GM19099 (cell line): ENCODE measurements at regions not wholly inside any gene's neighbourhood (a gene's known extent, or its start where the extent isn't known, plus 50 kb on each side); places are given as distances from the start of the nearest gene placed in this dataset.

Source experiments
- POLR2A ChIP-seq: IDR thresholded peaks from 3 replicates; pipeline ENCODE4 v1.6.1; 2011; ENCODE audit warnings: low read depth; ENCODE audit not compliant: insufficient read length; ENCODE audit errors: extremely low read depth

DNA sequence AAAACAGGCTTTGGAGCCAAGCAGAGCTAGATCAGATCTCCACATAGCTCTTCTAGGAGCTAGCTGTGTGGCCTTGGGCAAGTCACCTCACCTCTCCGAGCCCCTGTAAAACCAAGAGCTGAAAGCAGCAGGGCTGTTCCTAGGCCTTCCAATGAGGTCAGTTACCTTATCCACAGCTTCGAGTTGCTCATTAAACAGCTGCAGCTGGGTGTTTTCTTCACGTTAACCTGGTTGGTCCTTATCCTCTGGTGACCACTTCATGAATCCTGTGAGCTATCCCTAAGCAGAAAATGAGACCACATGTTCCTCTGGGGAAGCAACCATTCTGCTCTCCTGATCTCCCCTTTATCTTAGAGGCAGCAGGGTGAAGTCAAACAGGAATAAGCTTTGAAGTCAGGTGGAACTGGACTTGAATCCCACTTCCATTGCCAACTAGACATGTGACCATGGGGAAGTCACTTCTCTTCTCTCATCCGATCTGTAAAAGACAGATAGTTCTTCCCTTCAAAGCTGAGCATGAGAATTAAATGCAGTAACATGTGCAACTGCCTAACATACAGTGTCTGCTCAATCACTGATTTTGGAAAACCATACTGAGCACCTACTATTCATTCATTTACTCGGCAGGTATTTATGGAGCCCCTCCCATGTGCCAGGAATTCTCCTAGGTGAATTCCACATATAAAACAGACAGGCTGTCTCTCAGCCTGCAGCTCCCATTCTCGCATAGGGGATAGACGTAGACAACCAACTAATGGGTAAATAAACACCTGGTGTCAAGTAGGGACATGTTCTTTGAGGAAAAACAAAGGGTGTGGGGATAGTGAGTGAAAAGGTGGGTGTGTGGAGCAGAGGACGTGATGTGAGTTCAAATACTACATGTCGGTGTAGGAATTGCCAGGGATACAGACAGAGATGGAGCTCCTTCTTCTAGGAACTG, 111.7 kb upstream of the BOD1 start:
- no peak for TF ChIP-seq POLR2A

DNA sequence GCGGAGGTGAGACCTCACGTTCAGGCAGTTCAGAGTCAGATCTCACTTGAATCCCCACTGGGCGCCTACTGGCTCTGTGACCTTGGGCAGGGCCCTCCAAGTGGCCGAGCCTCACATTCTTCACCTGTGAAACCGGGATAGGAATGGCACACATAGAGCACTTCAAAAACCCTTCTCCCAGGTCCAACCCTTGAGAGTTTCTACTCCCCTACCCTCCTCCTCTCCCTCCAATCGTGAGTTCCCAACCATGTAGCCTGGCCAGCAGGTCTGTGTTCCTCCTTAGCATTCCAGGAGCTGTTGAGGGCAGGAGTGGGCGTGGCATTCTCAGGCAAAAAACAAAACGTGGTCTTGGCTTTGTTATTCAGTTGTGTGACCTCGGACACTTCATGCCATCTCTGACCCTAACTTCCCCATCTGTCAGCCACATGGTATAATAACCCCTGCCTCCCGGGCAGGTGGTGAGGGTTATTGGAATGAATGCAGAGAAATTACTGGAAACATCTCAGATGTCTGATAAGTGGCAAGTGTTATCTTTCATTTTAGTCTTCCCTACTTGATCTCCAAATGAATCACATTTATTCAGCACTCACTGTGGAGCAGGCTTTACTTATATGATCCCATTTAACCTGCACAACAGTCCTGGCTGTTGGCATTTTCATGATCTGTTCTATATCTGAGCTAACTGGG, 112.8 kb upstream of the BOD1 start:
- TF ChIP-seq POLR2A, result no peak

DNA sequence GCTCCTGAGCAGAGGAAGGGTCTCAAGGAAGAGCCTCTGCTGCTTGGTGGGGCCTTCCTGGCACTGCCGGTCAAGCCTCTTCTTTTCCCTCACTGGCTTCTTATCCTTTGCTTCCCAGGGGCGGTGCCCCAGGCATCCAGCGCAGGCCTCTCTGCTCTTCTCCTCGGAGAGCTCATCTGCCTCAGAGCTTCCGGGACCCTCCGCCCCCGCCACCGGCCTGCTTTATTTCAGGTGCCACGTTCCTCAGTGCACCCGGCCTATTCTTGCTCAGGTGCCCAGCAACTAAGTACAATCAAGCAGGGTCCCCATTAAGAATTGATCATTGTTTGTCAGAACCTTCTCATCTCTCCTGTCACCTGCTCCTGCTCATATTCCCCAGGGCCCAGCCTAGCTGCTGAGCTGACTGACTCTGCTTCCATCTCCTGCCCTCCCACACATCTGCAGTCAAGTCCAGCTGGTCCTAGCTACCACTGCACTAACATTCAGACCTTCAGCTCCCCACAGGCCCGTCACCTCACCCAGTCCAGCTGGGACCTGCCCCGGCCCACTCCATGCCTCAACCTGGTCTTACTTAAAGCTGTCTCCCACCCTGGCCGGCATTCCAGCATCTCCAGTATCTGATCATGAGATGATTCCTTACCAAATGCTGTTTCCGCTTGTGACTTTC, 114.3 kb upstream of the BOD1 start:
- TF ChIP-seq POLR2A, result no peak

DNA sequence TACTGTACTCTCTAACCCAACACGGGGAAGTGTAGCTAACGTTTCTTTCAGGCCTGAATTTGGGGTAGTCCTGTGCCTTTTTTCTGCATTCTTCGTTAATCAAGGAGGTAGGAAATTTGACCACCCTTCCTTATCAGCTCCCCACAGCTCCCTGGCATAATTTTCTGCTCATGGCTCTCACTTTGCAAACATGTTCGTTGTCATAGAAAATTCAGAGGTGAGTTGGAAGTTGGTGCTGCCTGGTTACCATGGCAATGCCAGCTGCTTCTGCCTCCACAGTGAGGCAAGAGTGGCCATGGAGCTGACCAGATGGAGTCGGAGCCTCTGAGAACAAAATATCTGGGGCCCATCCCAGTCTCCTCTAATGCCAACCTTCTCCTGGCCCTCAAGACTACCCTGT, 116.6 kb upstream of the BOD1 start:
- TF ChIP-seq POLR2A, result no peak

DNA sequence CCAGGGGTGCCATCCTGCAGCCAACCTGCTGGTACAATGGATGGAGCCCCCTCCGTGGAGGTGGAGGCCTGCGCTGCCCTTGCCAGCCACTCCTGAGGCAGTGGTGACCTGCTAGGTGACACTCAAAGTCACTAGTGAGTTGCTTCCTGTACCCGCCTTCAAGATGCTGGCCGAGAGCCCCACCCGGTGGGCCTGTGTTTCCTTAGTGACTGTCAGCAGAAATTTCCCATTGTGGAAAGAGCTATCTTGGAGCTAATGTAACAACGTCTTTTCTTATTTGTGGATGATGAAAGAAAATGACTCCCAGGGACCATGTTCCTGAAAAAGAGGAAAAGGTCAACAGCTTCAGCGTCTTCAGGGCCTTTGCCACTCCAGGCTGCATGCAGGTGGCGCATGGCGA, 117.0 kb upstream of the BOD1 start:
- TF ChIP-seq POLR2A, result no peak

DNA sequence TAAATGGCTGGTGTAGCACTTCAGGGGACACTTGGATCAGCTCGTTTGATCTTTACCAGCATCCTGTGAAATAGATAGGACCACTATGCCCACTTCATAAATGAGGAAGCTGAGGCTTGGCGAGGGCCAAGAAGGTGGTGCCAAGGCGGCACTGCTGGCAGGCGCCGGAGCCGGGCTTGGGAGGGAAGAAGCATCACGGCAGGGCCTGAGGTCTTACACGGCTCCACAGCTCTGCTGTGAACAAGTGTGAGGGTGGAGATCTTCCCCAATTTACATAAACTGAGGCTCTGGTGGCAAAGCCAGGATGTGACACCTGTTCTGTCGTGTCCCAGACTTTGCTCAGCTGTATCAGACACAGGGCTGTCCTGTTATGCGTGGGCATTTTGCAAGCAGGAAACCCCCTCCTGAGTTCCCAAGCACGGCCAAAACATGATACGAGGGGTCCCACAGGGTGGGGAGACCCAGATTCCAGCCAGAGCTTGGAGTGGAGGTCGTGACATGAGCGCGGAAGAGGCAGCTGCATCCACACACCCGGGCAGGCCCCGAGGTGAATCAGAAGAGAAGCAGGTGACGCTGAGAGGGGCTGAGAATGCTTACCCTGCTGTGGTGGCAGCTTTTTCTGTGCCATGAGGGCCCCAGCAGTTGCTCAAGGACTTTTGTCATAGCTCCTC, 117.5 kb upstream of the BOD1 start:
- TF ChIP-seq POLR2A, result peak; percentile 53

DNA sequence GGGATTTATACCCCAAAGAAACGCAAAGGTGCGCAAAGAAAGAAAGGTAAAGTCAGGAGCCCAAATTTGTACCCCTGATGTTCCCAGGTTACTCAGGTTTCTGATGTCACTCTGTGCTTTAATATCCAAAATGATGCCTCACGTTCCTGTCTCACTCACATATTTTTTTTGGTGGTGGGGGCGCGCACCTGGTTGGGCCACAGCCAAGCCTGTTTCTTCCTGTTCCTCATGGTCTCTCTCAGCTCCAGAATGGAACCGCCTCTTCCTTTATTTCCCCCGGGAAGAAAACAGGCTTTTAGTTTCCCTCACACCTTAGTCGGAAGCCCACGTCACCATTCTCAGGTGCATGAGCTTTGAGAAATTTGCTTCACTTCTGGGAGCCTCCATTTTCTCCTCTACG, 118.3 kb upstream of the BOD1 start:
- TF ChIP-seq POLR2A, result no peak

DNA sequence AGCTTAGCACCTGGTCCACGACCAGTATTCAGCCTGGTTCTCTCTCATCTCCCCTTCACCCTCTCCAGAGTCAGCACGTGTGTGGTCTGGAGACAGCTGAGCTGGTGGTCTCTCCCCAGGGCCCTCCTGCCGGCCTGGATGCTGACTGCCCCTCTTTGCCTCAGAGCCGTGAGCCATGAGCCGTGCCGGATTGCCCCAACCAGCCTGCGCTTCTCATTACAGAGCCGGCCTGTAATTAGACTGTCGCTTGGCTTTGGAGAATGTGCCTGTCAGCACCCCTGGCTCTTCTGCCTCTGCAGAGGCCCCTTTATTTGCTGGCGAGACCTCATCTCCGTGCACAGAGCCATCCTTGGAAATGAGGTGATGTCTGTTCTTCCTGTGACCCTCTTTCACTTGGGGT, 118.7 kb upstream of the BOD1 start:
- no peak for TF ChIP-seq POLR2A

DNA sequence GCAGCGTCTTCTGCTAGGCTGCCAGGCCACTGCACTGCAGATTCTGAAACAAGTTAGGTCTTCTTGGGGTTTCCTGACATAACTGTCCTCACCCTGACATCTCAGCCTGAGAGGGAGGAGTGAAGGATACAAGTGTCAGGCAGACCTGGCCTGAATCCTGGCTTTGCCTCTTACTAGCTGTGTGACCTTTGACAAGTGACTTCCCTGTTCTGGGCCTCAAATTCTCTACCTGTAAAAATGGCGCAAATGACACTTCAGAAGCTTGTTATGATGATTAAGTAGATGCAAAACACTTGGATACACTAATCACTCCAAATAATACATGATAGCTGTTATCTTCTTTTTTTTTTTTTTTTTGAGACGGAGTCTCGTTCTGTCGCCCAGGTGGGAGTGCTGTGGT, 119.2 kb upstream of the BOD1 start:
- no peak for TF ChIP-seq POLR2A

DNA sequence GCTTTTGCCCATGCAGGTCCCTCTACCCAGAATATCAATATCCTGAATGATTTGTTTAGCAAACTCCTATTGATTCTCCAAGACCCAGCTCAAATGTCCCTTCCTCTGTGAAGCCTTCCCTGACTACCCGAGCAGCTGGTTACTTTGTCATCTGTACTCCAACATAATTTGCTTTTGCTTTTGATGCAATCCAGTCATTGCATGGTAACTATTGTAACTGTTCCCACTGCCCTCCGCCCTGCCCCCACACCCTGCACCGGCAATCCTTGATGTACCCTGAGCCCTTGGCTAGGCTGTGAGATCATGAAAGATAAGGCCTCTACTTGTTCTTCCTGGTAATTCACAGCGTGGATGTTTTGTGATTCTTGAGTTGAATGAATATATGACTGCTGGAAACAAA, 119.9 kb upstream of the BOD1 start:
- TF ChIP-seq POLR2A, result no peak

DNA sequence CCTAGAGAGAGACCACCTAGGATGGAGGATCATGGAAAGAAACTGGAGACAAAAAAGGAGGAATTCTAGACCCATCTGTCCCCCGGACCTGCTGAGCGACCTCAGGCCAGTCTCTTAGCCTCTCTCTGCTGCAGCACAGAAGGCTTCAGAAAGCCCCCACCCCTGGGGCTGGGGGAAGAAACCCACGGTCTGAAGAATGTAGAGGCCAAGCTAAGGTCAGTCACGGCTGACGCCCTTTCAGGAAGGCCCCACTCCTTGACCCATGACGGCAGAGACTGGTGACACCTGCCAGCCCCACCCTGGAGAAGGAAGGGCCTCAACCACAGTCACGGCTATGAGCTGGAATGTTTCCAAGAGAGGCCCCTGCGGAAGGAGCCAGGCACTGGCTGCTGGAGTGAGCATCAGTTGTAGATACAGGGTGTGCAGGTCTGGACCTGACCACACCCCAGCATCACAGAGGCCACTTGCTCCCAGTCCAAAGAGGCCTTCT, 120.5 kb upstream of the BOD1 start:
- peak; percentile 45 for TF ChIP-seq POLR2A

DNA sequence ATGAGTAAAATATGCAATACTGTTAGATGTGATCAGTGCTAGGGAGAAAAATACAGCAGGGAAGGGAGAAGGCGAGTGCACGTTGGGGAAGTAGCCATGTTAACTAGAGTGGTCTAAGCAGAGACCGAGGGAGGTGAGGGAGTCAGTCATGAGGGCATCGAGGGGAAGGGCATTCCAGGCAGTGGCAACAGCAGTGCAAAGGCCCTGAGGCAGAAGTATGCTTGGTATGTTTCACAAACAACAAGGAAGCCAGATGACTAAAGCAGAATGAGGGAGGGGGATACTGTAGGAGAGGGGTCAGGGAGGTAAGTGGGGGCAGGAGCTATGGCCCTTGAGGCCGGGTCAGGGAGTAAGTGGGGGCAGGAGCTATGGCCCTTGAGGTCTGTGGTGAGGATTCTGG, 123.3 kb upstream of the BOD1 start:
- no peak for TF ChIP-seq POLR2A

DNA sequence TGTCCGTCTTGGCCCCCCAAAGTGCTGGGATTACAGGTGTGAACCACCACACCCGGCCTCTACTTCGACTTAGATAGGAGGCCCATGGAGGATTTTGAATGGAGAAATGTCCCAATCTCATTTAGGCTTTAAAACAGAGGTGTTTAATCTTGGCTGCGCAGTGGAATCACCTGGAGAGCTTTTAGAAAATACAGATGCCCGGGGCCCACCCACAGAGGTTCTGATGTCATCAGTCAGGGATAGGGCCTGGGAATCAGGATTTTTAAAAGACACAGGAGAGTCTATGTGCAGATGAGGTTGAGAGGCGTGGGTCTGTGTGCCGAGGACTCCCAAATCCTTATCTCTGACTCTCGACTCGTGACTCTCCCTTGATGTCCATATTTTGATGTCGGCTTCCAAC, 124.0 kb upstream of the BOD1 start:
- TF ChIP-seq POLR2A, result no peak

DNA sequence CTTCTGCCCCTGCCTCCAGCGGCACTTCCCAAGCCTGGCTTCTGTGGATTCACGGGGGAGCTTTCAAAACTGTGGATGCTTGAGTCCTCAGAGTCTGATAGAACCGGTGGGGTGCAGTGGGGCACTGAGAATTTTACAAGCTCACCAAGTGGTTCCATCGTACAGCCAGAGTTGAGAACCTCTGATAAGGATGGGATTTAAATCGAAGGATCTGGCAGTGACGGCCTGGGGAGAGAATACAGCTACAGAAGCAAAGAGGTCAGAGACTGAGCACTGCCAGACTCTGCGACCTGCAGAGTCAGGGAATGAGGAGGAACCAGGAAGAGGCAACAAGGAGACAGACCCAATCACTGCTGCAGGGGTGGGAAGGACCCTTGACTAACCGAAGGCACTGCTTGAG, 124.6 kb upstream of the BOD1 start:
- TF ChIP-seq POLR2A, result no peak

DNA sequence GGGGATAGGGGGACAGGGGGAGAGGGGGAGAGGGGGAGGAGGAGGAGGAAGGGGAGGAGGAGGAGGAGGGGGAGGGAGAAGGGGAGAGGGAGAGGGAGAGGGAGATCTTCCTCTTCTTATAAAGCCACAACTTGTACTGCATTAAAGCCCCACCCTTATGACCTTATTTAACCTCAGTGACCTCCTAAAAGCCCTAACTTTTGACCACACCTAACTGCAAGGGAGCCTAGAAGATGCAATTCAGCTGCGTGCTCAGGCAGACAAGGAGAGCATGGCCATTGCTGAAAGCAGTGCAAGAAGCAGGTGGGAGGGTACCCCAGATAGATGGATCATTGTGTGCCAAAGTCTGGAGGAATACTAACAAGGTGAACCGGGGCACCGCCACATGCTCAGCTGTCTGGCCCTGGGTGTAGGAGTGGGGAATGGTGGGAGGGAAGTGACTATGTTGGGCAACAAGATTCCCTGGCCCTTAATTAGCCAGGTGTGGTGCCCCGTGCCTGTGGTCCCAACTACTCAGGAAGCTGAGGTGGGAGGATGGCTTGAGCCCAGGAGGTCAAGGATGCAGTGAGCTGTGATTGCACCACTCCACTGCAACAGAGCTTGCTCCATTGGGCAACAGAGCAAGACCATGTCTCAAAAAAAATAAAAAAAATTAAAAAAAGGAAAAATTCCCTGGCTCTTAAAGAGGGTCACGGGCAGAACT, 125.4 kb upstream of the BOD1 start:
- no peak for TF ChIP-seq POLR2A

DNA sequence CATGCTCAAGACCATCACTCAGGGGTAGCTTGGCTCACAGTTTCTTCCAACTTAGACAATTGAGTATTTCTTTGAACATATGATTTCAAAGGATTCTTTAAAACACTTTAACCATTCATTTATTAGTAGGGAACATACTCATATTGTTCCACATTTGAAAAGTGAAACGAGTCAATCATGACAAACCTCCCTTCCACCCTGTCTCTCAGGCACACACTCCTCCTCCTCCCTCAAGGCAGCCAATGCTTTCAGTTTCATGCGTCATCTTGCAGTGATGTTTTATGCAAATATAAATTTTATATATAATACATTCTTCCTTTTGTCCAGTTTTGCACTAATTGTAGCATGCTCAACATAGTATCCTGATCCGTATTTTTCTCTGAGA, 126.0 kb upstream of the BOD1 start:
- TF ChIP-seq POLR2A, result no peak
